ENCODE measurements at regions not wholly inside any gene's neighbourhood (a gene's known extent, or its start where the extent isn't known, plus 50 kb on each side); places are given as distances from the start of the nearest gene placed in this dataset.

- Mint-ChIP-seq H3K4me1 (peaks cover 5% of the 10 kb centered on the region; the same call in 2 of the 3 replicates), H3K27ac (no peak overlapping the region), H3K4me3 (no peak overlapping the region), H3K36me3 (ENCODE audit: low read depth) (no peaks in the 10 kb centered on the region), H3K27me3 (ENCODE audit: insufficient read depth, low read depth, poor library complexity) (no peaks in the 10 kb centered on the region), H3K9me3 (no peaks in the 10 kb centered on the region; the same call in 2 of the 3 replicates)
- Histone ChIP-seq H3K4me2 (no peak overlapping the region), H3K27ac (ENCODE audit: low read depth) (no peak overlapping the region), H3K4me1 (ENCODE audit: insufficient read depth) (peaks cover 10% of the 10 kb centered on the region; the same call in 1 of the 2 replicates), H3K79me2 (replicated peaks; ENCODE audit: insufficient read depth) (no peaks in the 10 kb centered on the region), H3F3A (replicated peaks; ENCODE audit: low read depth) (no peaks in the 10 kb centered on the region), H3K27me3 (ENCODE audit: insufficient read depth) (no peaks in the 10 kb centered on the region), H3K9me2 (ENCODE audit: insufficient read depth) (no peaks in the 10 kb centered on the region), H4K20me1 (replicated peaks; ENCODE audit: insufficient read depth) (no peaks in the 10 kb centered on the region), H3K4me3 (no peak overlapping the region), H2AFZ (0 out of 2 replicates have a peak overlapping the region, but pooled peaks have one; percentile 12), H3K36me3 (ENCODE audit: insufficient read depth) (no peaks in the 10 kb centered on the region)
- ATAC-seq: no peak
- no peak for DNase-seq (ENCODE audit: low spot score)
- no peak for TF ChIP-seq ZNF331 (CRISPR knock-in tag; IDR thresholded peaks at IDR 0.05; ENCODE audit: low read depth)
- no peak for TF ChIP-seq POLR2AphosphoS5 (IDR thresholded peaks at IDR 0.05; ENCODE audit: low read depth)
- TF ChIP-seq NANOG (IDR thresholded peaks at IDR 0.05; ENCODE audit: borderline replicate concordance): no peak
- TF ChIP-seq REST (IDR thresholded peaks at IDR 0.05; ENCODE audit: unreplicated experiment): no peak
- no peak for TF ChIP-seq EZH2phosphoT487 (IDR thresholded peaks at IDR 0.05; ENCODE audit: unreplicated experiment)
- TF ChIP-seq ZNF462 (CRISPR knock-in tag; IDR thresholded peaks at IDR 0.05): no peak
- no peak for TF ChIP-seq JUNB (IDR thresholded peaks at IDR 0.05; ENCODE audit: unreplicated experiment)
- TF ChIP-seq ZNF114 (CRISPR knock-in tag; IDR thresholded peaks at IDR 0.05): no peak
- TF ChIP-seq CREB1 (CRISPR knock-in tag; IDR thresholded peaks at IDR 0.05; ENCODE audit: low read depth): no peak
- no peak for TF ChIP-seq STAT1 (IDR thresholded peaks at IDR 0.05; ENCODE audit: unreplicated experiment)
Observed at GRCh38 chr9:13002740-13003139, 227.9 kb downstream of the LURAP1L start.

All from GM23338 (cell line).